OCI-M1 (cell line): ENCODE measurements at regions not wholly inside any gene's neighbourhood (a gene's known extent, or its start where the extent isn't known, plus 50 kb on each side); places are given as distances from the start of the nearest gene placed in this dataset.

Experiments
- DNase-seq: peaks from one replicate; lab custom pipeline; 2025; lab: John Stamatoyannopoulos, UW

GRCh38 chr10:43782814-43783213, 134.1 kb upstream of the ZNF32 start:
- no peak for DNase-seq

GRCh38 chr10:43781480-43782361, 133.0 kb upstream of the ZNF32 start:
- DNase-seq, result peak; percentile 86

- DNase-seq, result no peak
These were observed 129.9 kb upstream of the ZNF32 start for GRCh38 chr10:43778571-43778970.

GRCh38 chr10:43775384-43775783, 126.7 kb upstream of the ZNF32 start:
- DNase-seq, result no peak

GRCh38 chr10:43774234-43774769, 125.6 kb upstream of the ZNF32 start:
- DNase-seq, result no peak

- DNase-seq, result no peak
These were observed 125.1 kb upstream of the ZNF32 start for GRCh38 chr10:43773736-43774135.

- DNase-seq, result no peak
These were observed 123.5 kb upstream of the ZNF32 start for GRCh38 chr10:43772171-43772570.

GRCh38 chr10:43771675-43772074, 123.0 kb upstream of the ZNF32 start:
- no peak for DNase-seq

- no peak for DNase-seq
These were observed 116.8 kb upstream of the ZNF32 start for GRCh38 chr10:43765516-43765915.

- no peak for DNase-seq
These were observed 115.2 kb upstream of the ZNF32 start for GRCh38 chr10:43763846-43764245.

GRCh38 chr10:43760514-43760913, 111.8 kb upstream of the ZNF32 start:
- no peak for DNase-seq

GRCh38 chr10:43759216-43759615, 110.5 kb upstream of the ZNF32 start:
- no peak for DNase-seq

- no peak for DNase-seq
These were observed 107.7 kb upstream of the ZNF32 start for GRCh38 chr10:43756341-43756740.

GRCh38 chr10:43754569-43755260, 106.0 kb upstream of the ZNF32 start:
- DNase-seq, result no peak

GRCh38 chr10:43753397-43754061, 104.8 kb upstream of the ZNF32 start:
- no peak for DNase-seq

GRCh38 chr10:43752682-43753081, 104.0 kb upstream of the ZNF32 start:
- no peak for DNase-seq

GRCh38 chr10:43751646-43752045, 103.0 kb upstream of the ZNF32 start:
- no peak for DNase-seq

- peak; percentile 80 for DNase-seq
These were observed 101.4 kb upstream of the ZNF32 start for GRCh38 chr10:43749940-43750552.

GRCh38 chr10:43749145-43749576, 100.5 kb upstream of the ZNF32 start:
- no peak for DNase-seq

- DNase-seq, result no peak
These were observed 99.9 kb upstream of the ZNF32 start for GRCh38 chr10:43748560-43748959.

GRCh38 chr10:43746906-43747305, 98.2 kb upstream of the ZNF32 start:
- peak; percentile 21 for DNase-seq

GRCh38 chr10:43739161-43739560, 90.5 kb upstream of the ZNF32 start:
- DNase-seq, result no peak
